Activated CD4-positive, alpha-beta T cell treated with anti-CD3 and anti-CD28 coated beads, Interleukin-2, Interleukin-6, amounts not matched to agents 100 ng/mL and 50 ng/mL, durations not matched to agents 16 hours and 8 hours (primary cell): ENCODE measurements at regions not wholly inside any gene's neighbourhood (a gene's known extent, or its start where the extent isn't known, plus 50 kb on each side); places are given as distances from the start of the nearest gene placed in this dataset.

Experiments used
- DNase-seq: peaks from one replicate; pipeline ENCODE4 v3.0.0-alpha.2; 2020

DNA sequence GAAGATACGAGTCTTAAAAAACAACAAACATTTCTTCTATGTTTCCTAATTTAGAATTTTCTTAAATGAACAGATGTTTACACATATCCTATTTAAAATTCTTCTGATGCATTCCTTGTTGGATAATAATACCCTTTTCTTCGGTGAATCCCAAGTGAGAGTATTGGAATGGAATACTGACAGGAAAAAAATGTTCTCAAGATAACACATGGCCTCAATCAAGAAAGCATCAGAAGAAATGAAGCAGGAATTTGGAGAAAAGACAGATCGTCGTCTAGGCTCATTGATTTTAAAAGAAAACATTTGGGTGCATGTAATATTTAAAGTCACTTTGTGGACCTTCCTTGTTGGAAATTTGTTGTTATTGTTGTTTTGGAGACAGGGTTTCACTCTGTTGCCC, 196.9 kb upstream of the ANK2 start:
- DNase-seq = no peak

DNA sequence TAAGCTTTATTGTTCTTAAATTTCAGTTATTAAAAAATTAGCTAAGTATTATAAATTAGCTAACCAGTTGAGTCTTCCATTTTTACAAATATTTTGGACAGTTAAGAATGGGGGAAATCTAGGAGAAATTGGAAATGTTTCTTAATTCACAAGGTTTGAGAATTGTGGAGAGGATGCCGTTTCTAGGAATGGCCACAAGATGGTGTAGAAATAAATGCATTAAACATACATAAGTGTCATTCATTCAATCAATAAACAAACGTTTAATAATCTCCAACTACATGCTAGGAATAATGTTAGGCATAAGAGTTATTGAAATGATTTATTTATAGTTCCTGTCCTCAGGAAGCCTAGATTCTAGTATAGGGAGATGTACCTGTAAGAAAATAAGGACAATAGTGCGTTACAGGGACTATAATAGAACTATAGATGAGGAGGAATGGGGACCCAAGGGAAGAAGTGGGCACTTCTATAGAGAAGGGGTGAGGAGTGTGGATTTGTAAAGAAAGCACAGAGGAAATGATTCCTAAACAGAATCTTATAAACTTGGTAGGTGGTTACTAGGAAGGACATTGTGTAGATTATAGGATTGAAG, 195.7 kb upstream of the ANK2 start:
- no peak for DNase-seq

DNA sequence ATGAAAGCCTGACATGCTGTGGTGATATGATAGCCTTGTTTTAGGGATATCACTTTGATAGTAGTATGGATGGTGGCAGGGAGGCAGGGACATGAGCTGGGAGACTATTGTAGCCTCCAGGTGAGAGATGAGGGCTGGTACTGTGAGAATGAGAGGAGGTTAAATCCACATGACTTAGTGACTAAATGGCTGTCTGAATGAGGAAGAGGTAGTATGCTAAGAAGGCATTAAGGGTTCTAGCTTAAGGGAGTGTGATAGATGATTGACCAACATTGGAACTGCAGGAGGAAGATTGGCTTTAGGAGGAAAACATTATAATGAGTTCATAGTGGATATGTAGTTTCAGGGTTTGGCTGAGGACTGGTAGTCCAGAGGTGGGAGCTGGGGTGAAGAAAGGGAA, 195.0 kb upstream of the ANK2 start:
- DNase-seq = no peak

DNA sequence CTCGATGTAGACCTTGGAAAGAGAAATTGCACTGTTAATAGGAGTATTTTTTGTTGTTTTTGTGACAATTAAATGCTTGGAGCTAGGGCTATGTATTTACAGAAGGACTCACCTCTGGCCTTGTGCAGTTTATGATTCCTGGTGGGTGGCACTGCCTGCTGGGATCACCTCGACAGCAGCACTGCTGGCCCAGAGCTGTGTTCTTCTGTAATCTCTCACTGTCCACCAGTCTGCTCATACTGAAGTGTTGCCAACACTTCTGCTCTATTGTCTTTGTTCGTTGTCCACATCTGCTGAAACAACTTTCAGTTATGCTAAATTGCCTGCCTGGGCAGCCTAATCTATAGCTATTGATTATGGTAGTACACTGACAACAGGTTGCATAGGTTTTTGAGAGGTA, 194.4 kb upstream of the ANK2 start:
- no peak for DNase-seq

DNA sequence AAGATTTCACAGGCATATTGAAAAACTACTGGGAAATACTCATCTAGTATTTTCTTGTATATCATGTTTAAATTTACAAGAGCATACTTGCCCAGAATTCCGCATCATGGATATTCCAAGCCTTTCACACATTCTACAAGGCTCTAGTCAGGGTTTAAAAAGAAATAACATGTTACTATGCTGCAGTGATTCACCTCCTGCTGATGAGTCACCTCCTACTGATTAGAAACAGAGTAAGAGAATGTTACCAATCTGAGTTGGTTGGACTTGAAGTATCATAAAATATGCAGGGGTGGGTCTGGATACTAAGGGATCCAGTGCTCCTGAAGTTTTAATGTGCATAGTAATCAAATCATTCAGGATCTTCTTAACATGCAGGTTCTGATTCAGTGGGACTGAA, 192.0 kb upstream of the ANK2 start:
- DNase-seq = no peak

DNA sequence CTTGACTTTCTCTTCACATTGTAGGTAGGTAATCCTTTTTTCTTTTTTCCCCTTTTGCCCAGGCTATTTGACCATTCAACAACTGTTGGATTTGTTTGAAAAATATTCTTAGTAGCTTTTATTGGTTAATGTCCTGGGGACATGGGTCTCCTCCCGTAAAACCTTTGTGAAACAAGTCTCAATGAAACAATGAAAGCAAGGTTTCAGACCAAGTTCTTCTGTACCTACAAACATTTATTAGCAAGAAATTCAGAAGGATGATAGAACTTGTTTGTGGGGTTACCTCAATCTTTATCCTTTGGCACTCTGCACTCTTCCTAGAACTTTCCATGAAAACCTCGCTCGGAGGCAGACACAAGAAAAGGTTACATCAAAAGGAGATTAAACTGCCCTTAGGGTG, 190.7 kb upstream of the ANK2 start:
- DNase-seq = no peak

DNA sequence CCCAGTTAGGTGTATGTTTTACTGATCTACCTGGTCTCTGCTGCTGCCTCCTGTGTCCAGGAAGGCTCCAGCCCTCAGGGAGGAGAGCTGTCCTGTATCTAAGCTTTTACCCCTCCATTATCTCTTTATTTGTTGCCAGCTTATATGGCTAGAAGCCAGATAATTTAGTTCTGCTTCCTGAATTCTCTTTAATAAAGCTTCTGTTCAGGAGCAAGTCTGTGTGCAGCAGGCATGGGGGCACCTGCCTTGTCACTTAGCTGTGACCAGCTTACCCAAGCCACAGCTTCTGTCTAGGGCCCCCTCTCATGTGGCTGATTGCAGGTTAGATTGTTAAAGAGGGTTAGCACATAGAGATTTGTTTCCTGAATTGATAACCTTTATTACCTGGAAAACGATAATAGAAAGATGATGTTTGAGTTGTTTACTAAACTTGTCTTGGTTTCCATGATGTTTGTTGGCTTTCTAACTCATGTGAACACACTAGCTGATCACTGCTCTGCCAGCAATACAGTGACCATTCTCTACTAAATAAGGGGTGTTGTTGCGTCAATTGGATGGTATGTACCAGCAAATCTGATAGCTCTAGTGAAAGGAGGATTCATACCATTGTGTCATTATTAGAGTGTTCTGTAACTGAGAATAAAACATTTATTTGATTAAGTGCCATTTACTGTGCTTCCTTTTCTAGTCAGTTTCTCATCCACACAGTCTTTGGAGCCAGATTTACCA, 189.8 kb upstream of the ANK2 start:
- no peak for DNase-seq

DNA sequence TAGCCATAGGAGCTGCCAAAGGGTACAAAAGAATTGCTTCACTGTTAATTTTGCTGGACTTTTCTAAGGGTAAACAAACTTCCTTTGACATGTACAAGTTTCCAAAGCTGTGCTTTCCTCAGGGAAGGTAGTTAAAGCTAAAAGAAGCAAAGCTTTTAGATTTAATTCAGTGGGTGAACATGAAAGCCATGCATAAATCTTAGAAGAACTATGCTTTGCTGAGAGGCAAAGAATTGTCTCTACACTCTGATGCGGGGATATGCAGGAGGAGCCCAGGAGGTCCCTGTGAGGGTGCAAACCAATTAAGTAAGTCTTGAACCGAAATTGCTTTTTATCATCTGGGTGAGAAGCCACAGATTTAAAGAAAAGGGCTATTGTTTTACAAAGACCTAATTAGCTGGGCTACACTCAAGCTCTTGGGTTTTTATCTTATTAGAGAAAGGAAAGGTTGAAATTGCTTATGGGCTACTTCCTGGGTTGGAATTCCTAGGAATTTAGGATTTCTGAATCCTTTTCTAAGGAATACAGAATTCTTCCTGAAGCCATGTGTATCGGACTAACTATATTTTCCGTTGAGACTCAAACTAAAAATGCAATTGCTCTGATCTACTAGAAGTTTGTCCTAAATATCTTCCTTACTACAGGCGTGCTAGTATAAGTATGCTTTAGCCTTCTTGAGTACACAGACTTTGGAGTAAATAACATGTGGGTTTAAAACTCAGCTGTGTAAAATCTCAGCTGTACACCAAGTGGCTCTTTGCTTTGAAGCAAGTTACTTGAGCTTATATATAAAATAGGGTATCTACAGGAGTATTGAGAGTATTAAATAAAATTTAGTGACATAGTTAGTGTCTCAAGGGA, 188.4 kb upstream of the ANK2 start:
- DNase-seq = no peak

DNA sequence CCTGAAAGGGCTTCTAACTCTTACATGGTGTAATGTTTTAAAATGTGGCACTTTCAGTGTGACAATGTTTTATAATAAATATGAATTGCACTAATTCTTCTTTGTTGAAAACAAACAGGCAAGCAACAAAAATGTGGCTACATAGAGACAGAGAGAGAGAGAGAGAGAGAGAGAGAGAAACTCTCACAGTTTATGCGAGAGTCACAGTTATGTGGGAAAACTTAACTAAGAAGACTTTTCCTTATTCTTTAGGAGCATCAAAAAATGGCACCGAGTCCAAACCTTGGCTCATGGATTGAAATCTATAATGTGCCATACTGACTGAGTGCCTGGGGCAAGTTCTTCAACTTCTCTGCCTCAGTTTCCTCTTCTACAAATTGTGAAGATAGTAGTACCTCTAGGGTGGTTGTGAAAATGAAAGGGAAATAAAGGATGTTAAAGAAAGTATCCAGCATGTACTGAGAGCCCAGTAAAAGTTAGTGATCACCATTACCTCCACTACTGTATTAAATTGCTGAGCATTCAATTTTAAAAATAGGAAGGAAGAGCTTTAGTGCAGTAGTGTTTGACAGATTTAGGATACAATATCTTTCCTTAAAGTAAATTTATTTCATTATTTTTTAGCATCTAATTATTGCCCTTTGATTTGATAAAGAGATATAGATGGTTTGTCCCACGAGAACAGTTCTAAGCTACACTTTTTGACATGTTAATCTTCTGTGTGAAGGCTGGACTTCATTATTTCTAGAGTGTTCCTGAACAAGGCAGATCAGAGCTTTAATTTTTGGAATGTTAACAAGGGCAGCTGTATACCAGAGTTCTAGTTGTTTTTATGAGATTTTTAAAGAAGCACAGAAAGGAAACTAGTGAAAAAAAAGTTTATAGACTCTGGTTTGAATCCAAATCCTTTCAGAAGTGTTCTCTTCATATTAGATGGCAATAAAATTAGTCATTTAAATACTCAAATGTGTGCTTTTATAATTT, 187.5 kb upstream of the ANK2 start:
- DNase-seq = no peak

DNA sequence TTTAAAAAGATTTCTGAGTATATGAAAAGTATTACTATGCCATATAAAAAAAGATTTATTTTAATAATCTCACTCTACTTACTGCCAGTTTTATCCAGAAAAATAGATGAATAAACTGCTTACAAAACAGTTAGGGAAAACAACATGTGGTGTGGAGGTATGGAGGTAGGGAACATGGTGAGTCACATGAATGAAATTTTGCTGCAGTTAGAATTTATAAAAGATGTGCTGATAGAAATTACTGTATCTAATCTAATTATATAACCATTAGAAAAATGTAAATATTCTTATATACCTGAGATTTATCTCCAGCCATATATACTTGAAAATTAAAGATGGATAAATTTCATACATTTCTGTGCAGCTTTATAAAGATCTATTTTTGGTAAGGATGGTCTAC, 184.0 kb upstream of the ANK2 start:
- no peak for DNase-seq

DNA sequence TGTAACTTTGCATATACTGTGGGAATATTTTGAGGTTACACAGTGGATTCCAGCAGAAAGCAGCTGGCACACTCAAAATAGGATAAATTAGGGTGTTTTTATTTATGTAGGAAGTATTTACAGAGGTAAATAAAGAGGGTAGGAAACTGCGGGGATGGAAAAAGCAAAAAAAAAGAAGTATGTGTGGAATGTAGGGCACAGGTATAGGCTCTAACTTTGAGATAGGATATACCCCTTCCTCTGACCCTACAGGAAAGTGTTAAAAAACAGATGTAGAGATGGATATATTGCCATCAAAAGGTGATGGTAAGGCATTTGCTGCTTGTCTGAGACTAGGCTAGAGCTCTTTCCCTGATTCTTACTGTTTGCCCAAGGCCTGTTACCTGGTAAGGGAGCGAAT, 173.1 kb upstream of the ANK2 start:
- no peak for DNase-seq

DNA sequence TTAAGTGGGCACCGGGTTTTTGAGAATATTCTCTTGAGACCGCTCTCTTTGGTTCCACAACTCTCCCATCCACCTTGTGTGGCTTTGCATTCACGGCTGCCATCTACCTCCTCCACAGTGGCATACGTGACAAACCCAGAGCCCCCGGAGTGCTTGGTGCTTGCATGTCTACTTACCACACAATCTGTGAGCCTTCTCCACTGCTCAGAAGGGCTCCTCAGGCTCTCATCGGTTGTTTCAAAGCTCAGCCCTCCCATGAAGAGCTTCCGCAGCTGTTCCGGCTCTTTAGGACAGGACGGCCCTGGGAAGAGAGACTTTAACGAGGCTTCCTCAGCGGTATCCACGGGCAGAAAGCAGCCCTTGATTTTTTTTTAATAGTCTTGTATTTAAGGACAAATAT, 167.6 kb upstream of the ANK2 start:
- DNase-seq = no peak

DNA sequence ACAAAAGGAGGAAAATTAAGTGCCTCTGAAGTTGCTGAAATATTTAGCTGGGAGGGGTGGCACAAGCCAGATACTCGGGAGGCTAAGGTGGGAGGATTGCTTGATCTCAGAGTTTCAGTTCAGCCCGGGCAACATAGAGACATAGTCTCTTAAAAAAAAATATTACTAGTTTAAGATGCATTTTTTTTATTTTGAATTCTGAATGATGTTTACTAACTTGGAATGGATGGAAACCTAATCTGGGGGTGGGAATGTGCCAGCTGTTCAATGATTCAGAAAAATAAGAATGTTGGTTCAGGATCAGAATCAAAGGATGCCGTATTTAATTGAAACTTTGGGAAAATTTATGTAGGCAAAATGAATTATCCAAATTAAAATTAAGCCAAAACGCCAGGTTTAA, 167.2 kb upstream of the ANK2 start:
- DNase-seq = no peak

DNA sequence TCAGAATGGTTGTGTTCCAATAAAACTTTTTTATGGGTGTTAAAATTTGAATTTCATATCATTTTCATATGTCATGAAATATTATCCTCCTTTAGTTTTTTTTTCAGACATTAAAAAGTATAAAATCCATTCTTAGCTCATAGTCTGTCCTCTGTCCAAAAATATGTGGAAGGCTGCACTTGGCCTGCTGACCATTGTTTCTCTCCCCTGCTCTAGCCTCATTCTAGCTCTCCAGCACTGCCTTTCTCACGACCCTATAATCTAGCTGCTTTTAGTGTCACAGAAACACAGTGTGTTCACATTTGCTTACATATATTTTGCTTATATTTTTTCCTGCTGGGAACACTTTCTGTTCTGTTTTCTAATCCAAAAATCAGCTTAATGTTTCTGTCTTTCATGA, 165.0 kb upstream of the ANK2 start:
- no peak for DNase-seq

DNA sequence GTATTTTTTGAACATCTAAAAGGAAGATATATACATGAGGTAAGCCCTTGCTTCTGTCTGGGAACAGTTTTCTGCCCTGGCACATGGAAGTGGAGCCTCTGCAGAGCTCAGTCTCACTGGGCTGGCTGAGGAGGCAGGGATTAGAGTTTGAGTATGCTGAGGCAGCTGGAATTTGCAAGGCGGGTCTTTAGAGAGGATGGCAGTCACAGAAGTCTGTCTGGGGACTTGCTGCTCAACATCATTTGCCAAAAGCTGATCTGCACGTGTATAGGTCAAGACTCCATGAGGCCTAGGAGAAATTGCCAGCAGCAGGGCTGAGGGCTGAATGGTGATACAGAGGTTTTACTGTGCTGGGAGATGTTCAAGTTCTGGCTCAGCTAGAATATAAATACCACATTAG, 163.6 kb upstream of the ANK2 start:
- DNase-seq = no peak

DNA sequence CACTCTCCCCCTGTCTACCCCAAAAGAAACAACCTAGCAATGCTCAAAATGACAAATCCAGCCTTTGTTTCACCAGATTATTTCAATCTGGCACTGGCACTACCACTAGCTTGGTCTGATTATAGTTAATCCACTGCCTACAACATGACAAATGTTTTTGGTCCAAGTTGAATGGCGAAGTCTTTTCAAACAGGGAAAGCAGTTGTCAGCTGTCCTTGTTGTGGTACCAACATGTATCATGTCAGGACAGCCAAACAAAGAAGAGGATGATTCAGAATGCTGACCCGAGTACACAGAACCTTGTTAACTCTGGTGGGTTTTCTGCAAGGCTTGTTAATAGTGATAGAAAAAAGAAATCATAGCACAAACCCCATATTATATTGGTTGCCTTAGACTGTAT, 160.8 kb upstream of the ANK2 start:
- no peak for DNase-seq

DNA sequence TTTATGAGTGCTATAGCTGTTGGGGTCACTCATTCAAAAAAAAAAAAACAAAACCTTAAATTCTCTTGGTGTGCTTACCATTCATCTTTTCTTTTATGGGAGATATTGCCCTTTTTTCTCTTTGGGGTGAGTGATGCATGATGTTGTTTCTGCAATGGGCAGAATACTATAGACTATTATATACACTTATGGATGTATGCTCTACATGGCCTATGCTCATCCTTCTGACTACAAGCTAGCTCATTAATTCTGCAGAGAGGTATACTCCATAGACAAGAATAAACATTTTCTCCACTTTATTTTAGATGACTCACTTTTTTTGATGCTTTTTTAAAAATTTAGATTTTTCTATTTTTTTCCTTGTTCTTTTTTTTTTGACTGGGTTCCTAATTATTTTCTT, 160.3 kb upstream of the ANK2 start:
- DNase-seq = no peak

DNA sequence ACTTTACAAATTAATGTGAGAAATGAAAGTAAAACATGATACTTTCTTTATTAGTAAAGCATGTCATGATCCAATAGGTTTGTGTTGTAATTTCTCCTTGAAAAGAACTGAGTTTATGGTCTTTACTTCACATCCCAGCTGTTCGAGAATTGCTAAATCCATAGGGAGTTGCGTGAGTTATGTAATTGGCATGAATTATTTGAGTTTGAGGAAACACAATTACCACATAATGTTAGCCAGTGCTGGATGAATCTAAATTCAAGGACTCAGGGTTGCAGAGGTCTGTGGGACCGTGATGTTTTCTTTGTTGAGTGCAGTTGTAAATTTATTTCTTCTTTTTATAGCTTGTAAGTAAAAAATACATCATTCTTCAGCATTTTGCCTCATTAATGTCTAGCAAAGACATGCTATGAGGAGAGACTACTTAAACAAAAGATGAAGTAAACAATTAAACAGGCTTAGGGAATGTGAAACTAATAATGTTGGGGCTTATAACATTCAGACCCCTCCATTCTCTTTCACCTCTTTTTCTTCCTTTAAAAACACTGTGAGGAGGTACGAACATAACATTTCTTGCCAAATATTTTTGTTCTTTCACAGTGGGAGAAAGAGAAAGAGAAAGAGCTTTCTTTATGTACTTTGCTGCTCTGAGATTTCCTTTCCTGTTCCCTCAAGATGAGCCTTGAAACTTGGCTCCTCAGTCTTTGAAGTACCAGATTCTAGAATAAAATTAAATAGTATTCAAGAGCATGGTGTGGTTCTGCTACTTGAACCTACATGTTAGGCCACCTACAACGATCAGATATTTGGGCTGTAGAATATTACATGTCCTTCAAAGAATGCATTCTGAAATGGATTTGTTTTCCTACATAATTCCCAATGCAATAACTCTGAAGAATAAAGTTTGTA, 159.6 kb upstream of the ANK2 start:
- DNase-seq = no peak

DNA sequence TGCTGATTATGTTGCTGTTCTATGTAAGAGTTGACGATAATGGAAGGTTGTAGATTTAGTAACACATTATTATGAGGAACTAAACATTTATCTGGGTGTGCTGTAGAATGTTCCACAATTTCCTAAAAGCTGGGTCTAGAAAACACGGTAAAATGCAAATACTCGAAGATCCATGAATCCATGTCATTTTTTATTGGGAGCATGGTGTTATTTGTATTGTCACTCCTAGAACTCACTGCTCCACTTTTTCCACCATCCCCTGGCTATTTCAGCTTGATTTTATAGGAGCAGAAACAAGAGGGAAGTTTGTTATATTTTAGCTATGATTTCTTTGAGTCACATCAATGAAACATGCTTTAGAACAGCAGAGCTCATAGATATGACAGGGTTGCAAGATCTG, 155.0 kb upstream of the ANK2 start:
- no peak for DNase-seq

DNA sequence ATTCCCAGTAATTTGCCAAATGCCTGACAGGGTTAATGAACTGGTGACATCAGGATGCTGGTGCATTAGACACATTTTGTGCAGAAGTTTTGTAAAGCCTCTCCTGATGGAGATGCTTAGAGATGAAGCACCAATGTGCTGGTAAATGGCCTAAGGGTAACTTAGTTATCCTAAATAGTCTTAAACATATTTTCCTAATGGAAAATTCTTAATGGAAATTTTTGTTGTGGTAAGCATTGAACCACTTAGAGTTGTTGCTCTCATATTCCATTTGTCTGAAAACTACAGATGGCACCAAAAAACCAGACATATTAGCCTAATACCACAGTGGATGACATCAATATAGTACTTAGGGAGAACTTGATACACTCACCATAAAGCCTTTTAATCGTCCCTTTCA, 154.5 kb upstream of the ANK2 start:
- DNase-seq = no peak

DNA sequence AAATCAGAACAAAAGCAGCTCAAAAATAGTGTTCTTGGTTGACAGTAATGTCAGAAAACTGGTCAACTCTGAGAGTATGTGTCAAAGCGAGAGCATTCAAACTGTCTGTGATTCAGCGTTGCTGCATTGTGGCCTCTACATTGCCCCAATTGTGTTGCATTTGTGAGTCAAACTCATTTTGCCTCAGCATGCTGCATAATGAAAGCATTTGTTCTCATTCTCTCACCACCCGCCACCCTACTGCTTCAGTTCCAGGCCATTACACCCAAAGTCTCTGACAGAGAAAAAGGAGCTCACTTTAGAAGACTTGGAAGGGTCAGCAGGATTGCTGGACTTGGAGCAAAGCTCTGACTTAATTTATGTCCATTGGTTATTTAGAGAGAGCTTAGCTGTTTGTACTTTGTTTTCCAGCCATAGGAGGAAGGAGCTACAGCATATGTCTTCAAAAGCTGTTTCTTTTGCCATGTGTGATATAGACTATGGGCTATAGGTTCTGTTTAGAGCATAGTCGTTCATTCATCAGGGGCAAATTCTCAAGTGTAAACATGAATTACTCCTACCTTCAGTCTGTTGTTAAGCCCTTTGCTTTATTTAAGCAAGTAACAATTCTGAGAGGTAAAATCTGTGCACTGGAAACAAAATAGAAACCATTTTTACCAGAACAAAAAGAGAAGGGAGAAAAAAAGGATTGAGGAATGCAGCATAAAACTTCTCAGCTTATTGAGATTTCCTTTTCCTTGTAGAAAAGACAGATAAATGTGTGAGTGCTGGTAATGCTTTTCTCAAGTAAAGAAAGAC, 153.4 kb upstream of the ANK2 start:
- DNase-seq = peak; percentile 55
